ENCODE measurements at regions not wholly inside any gene's neighbourhood (a gene's known extent, or its start where the extent isn't known, plus 50 kb on each side); places are given as distances from the start of the nearest gene placed in this dataset.

DNA sequence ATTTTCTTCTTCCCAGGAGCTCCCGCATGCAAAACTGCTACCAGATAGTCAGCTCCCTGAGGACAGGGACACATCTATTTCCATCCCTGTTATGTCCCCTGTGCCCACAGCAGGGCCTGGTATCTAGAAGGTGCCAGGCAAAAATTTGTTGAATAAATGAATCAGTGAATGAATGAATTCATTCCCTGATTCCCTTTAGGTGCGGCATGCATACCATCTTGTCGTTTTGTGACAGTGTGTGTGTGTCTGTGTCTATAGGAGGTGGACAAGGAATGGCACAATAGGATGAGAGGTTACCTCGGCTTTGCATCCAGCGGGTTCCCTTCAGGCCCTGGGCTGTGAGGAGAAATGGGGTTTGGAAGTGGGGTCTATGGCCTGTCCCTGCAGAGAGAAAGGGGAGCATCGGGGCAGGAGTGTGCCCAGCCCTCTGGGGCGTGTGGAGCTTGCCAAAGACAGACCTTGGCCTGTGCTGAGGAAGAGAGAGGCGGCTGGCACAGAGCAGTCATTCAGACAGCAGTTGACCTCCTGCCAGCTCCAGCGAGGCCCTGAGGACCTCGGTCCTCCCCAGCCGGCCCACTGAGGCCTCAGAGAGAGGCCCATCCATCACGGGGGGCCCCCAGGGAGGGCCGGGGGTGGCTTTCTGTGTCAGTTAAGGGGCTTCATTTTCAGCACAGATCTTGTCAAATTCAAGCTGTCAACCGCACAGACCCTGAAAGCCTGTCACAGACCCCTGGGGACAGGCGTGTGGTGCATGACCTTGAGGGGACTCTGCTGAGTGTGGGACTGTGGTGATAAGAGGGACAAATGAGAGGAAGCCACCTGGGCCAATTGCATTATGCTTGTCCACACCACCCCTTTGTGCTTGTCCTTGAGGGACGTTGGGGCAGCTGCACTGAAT is 125.9 kb upstream of the CXCR4 start:
- no peaks in the 10 kb centered on the region for H3K9me2 ChIP-seq (ENCODE audit: insufficient read depth, low read length)
- no peaks in the 10 kb centered on the region for H3K27me3 ChIP-seq (ENCODE audit: insufficient read depth, low read depth, low read length)
- H3K27ac ChIP-seq (ENCODE audit: low read length) = no peak overlapping the region
- no peaks in the 10 kb centered on the region for H4K20me1 ChIP-seq (ENCODE audit: insufficient read depth)
- H3K9ac ChIP-seq (ENCODE audit: low read length) = no peak overlapping the region
- H3K9me3 ChIP-seq (ENCODE audit: low read length) = no peaks in the 10 kb centered on the region
- H3K79me2 ChIP-seq (replicated peaks; ENCODE audit: insufficient read depth, low read length) = no peaks in the 10 kb centered on the region
- TF ChIP-seq RAD21 (conservative IDR thresholded peaks at IDR 0.05) (no peak), SMC3 (conservative IDR thresholded peaks at IDR 0.05; ENCODE audit: poor library complexity) (no peak), EZH2 (IDR thresholded peaks at IDR 0.05; ENCODE audit: borderline replicate concordance, insufficient read depth, low read length, poor library complexity, severe bottlenecking) (no peak), POLR2AphosphoS5 (IDR thresholded peaks at IDR 0.05) (no peak), MXI1 (conservative IDR thresholded peaks at IDR 0.05; ENCODE audit: poor library complexity, severe bottlenecking) (no peak), TAF1 (IDR thresholded peaks at IDR 0.05; ENCODE audit: low read depth) (no peak), EP300 (conservative IDR thresholded peaks at IDR 0.05; ENCODE audit: poor library complexity, severe bottlenecking) (no peak)
- TF ChIP-seq, protein P1, sequence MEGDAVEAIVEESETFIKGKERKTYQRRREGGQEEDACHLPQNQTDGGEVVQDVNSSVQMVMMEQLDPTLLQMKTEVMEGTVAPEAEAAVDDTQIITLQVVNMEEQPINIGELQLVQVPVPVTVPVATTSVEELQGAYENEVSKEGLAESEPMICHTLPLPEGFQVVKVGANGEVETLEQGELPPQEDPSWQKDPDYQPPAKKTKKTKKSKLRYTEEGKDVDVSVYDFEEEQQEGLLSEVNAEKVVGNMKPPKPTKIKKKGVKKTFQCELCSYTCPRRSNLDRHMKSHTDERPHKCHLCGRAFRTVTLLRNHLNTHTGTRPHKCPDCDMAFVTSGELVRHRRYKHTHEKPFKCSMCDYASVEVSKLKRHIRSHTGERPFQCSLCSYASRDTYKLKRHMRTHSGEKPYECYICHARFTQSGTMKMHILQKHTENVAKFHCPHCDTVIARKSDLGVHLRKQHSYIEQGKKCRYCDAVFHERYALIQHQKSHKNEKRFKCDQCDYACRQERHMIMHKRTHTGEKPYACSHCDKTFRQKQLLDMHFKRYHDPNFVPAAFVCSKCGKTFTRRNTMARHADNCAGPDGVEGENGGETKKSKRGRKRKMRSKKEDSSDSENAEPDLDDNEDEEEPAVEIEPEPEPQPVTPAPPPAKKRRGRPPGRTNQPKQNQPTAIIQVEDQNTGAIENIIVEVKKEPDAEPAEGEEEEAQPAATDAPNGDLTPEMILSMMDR (IDR thresholded peaks at IDR 0.05; ENCODE audit: poor library complexity, severe bottlenecking) = no peak
- TF ChIP-seq, protein P2, sequence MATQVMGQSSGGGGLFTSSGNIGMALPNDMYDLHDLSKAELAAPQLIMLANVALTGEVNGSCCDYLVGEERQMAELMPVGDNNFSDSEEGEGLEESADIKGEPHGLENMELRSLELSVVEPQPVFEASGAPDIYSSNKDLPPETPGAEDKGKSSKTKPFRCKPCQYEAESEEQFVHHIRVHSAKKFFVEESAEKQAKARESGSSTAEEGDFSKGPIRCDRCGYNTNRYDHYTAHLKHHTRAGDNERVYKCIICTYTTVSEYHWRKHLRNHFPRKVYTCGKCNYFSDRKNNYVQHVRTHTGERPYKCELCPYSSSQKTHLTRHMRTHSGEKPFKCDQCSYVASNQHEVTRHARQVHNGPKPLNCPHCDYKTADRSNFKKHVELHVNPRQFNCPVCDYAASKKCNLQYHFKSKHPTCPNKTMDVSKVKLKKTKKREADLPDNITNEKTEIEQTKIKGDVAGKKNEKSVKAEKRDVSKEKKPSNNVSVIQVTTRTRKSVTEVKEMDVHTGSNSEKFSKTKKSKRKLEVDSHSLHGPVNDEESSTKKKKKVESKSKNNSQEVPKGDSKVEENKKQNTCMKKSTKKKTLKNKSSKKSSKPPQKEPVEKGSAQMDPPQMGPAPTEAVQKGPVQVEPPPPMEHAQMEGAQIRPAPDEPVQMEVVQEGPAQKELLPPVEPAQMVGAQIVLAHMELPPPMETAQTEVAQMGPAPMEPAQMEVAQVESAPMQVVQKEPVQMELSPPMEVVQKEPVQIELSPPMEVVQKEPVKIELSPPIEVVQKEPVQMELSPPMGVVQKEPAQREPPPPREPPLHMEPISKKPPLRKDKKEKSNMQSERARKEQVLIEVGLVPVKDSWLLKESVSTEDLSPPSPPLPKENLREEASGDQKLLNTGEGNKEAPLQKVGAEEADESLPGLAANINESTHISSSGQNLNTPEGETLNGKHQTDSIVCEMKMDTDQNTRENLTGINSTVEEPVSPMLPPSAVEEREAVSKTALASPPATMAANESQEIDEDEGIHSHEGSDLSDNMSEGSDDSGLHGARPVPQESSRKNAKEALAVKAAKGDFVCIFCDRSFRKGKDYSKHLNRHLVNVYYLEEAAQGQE (IDR thresholded peaks at IDR 0.05; ENCODE audit: borderline replicate concordance) = no peak
- H3K36me3 ChIP-seq (ENCODE audit: insufficient read depth, low read length) = no peaks in the 10 kb centered on the region
- H2AFZ ChIP-seq (ENCODE audit: low read depth, low read length) = no peak overlapping the region
- no peak overlapping the region for H3K4me2 ChIP-seq (ENCODE audit: low read length)
- H3K4me3 ChIP-seq (ENCODE audit: low read length) = no peak overlapping the region
- H3F3A ChIP-seq (ENCODE audit: insufficient read depth, low read length, poor library complexity, severe bottlenecking) = no peaks in the 10 kb centered on the region

DNA sequence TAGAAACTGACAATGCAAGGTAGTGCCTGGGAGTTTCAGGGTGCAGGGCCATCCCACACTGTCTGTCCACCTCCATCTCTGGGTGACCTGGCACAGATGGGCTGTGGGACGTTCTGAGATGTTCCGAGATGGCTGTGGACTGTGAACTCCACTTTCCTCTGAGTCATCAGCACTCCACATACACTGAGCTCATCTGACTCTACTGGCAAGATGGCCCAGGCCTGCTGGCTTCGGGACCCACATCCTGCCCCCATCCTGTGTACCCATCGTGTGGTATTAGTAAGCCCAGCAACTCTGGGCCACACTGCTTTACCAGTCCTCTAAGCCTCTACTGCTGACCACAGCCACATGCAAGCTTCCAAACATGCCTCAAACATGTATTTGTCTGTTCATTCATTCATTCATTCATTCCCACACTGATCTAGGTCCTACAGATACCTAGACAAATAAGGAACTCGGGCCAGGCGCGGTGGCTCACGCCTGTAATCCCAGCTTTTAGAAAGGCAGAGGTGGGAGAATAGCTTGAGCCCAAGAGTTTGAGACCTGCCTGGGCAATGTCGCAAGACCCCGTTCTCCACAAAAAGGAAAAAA is 124.8 kb upstream of the CXCR4 start:
- no peaks in the 10 kb centered on the region for H4K20me1 ChIP-seq (ENCODE audit: insufficient read depth)
- no peaks in the 10 kb centered on the region for H3K9me2 ChIP-seq (ENCODE audit: insufficient read depth, low read length)
- TF ChIP-seq, protein P1 (IDR thresholded peaks at IDR 0.05; ENCODE audit: poor library complexity, severe bottlenecking) = no peak
- TF ChIP-seq SMC3 (conservative IDR thresholded peaks at IDR 0.05; ENCODE audit: poor library complexity) (no peak), EP300 (conservative IDR thresholded peaks at IDR 0.05; ENCODE audit: poor library complexity, severe bottlenecking) (no peak)
- TF ChIP-seq, protein P2 (IDR thresholded peaks at IDR 0.05; ENCODE audit: borderline replicate concordance) = no peak
- no peak overlapping the region for H2AFZ ChIP-seq (ENCODE audit: low read depth, low read length)
- no peak overlapping the region for H3K4me3 ChIP-seq (ENCODE audit: low read length)
- H3K9me3 ChIP-seq (ENCODE audit: low read length) = no peaks in the 10 kb centered on the region
- H3K27ac ChIP-seq (ENCODE audit: low read length) = no peak overlapping the region
- no peaks in the 10 kb centered on the region for H3K36me3 ChIP-seq (ENCODE audit: insufficient read depth, low read length)
- no peaks in the 10 kb centered on the region for H3K79me2 ChIP-seq (replicated peaks; ENCODE audit: insufficient read depth, low read length)
- H3F3A ChIP-seq (ENCODE audit: insufficient read depth, low read length, poor library complexity, severe bottlenecking) = no peaks in the 10 kb centered on the region
- H3K27me3 ChIP-seq (ENCODE audit: insufficient read depth, low read depth, low read length) = no peaks in the 10 kb centered on the region
- no peak overlapping the region for H3K9ac ChIP-seq (ENCODE audit: low read length)
- no peak overlapping the region for H3K4me2 ChIP-seq (ENCODE audit: low read length)

Measured in neural cell (in vitro differentiated cells).